ENCODE measurements at regions not wholly inside any gene's neighbourhood (a gene's known extent, or its start where the extent isn't known, plus 50 kb on each side); places are given as distances from the start of the nearest gene placed in this dataset.

GRCh38 chr15:29997499-29997898, 85.3 kb upstream of the GOLGA8J start:
- no peak for TF ChIP-seq CTCF (IDR thresholded peaks at IDR 0.05)
- no peak for TF ChIP-seq POLR2A (IDR thresholded peaks at IDR 0.05)

All from Peyer's patch (tissue), 4 donors.